IPS-18a (cell line): ENCODE measurements at regions not wholly inside any gene's neighbourhood (a gene's known extent, or its start where the extent isn't known, plus 50 kb on each side); places are given as distances from the start of the nearest gene placed in this dataset.

Experiments used
- H3K27ac ChIP-seq: one replicate; pipeline ENCODE4 v1.5.1; 2013; ENCODE audit warnings: low read length
- H3K27me3 ChIP-seq: one replicate; pipeline ENCODE4 v1.6.1; 2013; ENCODE audit warnings: mild to moderate bottlenecking, low read length; ENCODE audit not compliant: control insufficient read depth, insufficient read depth
- H3K36me3 ChIP-seq: one replicate; pipeline ENCODE4 v1.6.1; 2013; ENCODE audit warnings: low read depth, low read length; ENCODE audit not compliant: control insufficient read depth
- H3K4me1 ChIP-seq: one replicate; pipeline ENCODE4 v1.6.1; 2013; ENCODE audit warnings: low read depth, low read length; ENCODE audit not compliant: control insufficient read depth
- H3K4me3 ChIP-seq: one replicate; pipeline ENCODE4 v1.5.1; 2013; ENCODE audit warnings: low read length
- H3K9ac ChIP-seq: one replicate; pipeline ENCODE4 v1.6.1; 2013; ENCODE audit warnings: mild to moderate bottlenecking, low read length, moderate library complexity
- H3K9me3 ChIP-seq: one replicate; pipeline ENCODE4 v1.6.1; 2013; ENCODE audit warnings: low read depth, low read length; ENCODE audit not compliant: control insufficient read depth

DNA sequence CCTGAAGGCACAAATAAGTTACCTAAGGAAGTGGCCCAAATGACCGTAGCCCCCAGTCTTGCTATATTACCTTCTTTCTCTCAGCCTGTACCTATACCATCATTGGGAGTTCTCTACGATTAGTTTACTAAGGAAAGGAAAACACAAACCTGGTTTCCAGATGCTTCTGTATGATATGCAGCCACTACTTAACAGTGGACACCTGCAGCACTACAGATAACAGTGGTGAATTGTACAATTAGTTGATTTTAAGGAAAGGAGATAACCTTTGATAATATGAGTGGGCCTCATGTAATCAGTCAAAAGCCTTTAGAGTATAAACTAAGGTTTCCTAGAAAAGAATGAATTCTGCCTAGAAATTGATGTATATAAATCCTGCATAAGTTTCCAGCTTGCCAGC lies 1157.4 kb downstream of the KCNT2 start:
- Histone ChIP-seq H3K4me1 (no peaks in the 10 kb centered on the region), H3K27me3 (no peaks in the 10 kb centered on the region), H3K36me3 (no peaks in the 10 kb centered on the region), H3K9me3 (no peaks in the 10 kb centered on the region), H3K4me3 (no peak overlapping the region), H3K27ac (no peak overlapping the region), H3K9ac (no peak overlapping the region)

DNA sequence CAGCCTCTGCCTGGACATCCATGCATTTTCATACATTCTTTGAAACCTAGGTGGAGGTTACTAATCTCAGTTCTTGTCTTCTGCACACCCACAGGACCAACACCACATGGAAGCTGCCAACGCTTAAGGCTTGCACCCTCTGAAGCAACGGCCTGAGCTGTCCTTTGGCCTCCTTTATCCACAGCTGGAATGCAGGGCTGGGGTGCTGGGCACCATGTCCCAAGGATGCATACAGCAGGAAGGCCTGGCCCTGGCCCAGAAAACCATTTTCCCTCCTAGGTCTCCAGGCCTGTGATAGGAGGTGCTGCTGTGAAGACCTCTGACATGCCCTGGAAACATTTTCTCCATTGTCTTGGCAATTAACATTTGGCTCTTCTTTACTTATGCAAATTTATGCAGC lies 1168.6 kb downstream of the KCNT2 start:
- H3K4me3 ChIP-seq, result no peak overlapping the region
- H3K9ac ChIP-seq, result no peak overlapping the region
- no peaks in the 10 kb centered on the region for H3K36me3 ChIP-seq
- no peaks in the 10 kb centered on the region for H3K4me1 ChIP-seq
- H3K9me3 ChIP-seq, result no peaks in the 10 kb centered on the region
- H3K27ac ChIP-seq, result no peak overlapping the region
- no peaks in the 10 kb centered on the region for H3K27me3 ChIP-seq

DNA sequence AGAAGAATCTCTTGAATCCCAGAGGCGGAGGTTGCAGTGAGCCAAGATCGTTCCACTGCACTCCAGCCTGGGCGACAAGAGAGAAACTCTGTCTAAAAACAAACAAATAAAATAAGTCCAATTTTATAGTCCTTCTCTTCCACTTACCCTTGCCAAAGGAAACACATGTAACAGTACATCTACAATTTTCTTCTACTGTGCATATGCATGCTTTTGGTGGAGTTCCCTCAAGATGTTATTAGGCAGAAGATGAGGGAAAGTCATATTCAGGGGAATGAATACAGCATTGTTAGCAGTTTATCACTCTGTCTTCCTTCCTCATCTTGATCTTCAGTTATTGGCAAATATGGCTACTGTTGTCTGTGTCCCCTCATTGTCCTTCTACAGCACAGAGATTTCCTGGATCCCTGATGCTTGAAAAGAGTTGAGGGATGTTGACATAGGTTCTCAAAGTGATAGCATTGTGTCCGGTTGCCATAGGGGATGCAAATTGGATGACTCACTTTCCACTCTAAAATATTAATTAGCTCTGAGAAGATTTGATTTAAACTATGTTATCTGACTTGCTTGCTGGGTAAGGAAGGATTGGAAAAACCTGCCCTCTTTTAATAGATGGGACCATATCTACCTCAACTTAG lies 1173.6 kb downstream of the KCNT2 start:
- H3K36me3 ChIP-seq, result no peaks in the 10 kb centered on the region

DNA sequence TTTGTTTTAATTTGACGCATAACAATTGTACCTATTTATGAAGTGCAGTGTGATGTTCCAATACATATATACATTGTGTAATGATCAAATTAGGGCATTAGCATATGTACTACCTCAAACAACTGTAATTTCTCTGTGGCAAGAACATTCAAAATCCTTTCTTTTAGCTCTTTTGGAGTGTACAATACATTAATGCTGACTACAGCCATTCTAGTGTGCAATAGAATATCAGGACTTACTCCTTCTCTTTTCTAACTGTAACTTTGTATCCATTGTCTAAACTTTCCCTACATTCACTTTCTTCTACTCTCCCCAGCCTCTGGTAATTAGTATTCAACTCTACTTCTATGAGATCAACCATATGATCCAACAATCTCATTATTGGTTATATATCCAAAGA lies 1177.4 kb downstream of the KCNT2 start:
- Histone ChIP-seq H3K4me3 (no peak overlapping the region), H3K27ac (no peak overlapping the region), H3K4me1 (no peaks in the 10 kb centered on the region), H3K9me3 (no peaks in the 10 kb centered on the region), H3K9ac (no peak overlapping the region), H3K27me3 (no peaks in the 10 kb centered on the region), H3K36me3 (no peaks in the 10 kb centered on the region)

More for the DNA sequence above, 1173.6 kb downstream of the KCNT2 start:
- no peaks in the 10 kb centered on the region for H3K4me1 ChIP-seq
- H3K27ac ChIP-seq, result no peak overlapping the region
- H3K9me3 ChIP-seq, result no peaks in the 10 kb centered on the region
- H3K4me3 ChIP-seq, result no peak overlapping the region
- H3K27me3 ChIP-seq, result no peaks in the 10 kb centered on the region
- no peak overlapping the region for H3K9ac ChIP-seq

DNA sequence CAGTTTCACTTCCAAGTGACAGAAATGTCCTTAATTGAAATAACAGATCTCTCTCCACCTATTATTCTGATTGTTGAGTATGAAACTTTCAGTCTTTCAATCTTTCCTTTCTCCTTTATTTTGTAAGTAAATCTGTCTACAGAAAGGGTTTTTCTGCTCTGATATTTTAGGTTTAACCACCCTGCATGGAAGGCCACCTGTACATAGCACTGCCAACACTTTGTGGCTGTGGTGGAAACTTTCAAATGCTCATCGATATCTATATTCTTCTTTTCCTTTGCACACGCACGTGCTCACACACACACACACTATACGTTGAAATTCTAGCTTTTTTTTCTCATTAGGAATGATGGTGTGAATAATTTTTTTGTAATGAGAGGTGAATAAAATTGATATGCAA lies 1179.3 kb downstream of the KCNT2 start:
- Histone ChIP-seq H3K27me3 (no peaks in the 10 kb centered on the region), H3K9ac (no peak overlapping the region), H3K4me1 (no peaks in the 10 kb centered on the region), H3K27ac (no peak overlapping the region), H3K36me3 (no peaks in the 10 kb centered on the region), H3K4me3 (no peak overlapping the region), H3K9me3 (no peaks in the 10 kb centered on the region)

DNA sequence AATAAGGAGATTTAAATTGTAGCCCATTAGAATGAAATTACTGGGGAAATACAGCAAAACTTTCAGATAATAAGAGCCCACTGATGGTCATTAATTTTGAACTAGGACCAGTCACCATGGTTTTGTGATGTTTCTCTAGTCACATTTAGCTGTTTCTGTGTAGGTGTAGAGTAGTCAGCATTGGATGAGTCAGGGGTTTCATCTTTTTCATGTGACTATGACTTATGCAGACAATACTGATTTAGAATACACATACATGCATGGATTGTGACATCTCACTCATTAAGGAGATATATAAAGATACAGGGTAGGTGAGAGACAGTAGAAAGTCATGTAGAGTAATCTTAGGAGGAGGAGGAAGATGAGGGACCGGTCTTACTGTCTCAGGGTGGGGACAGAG lies 1192.7 kb downstream of the KCNT2 start:
- H3K4me1 ChIP-seq, result no peaks in the 10 kb centered on the region
- no peaks in the 10 kb centered on the region for H3K27me3 ChIP-seq
- H3K27ac ChIP-seq, result no peak overlapping the region
- no peak overlapping the region for H3K9ac ChIP-seq
- H3K4me3 ChIP-seq, result no peak overlapping the region
- no peaks in the 10 kb centered on the region for H3K36me3 ChIP-seq
- H3K9me3 ChIP-seq, result no peaks in the 10 kb centered on the region

DNA sequence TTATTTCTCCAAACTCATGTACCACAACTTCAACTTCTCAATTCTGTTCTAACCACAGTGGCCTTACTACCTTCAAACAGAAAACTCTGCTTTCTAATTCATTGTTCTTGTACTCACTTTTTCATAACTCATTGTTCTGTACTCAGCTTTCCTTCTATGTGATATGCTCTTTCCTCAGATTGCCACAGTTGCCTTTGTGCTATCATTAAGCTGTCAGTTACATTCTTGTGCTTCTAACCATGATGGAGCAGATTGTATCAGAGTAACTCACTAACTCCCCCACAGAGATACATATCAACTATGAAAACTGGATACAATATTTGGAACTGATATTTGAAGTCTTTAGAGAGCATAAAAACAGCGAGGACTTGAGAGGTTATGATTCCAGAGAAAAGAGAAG lies 1213.7 kb downstream of the KCNT2 start:
- Histone ChIP-seq H3K36me3 (no peaks in the 10 kb centered on the region), H3K4me1 (no peaks in the 10 kb centered on the region), H3K27ac (no peak overlapping the region), H3K9me3 (no peaks in the 10 kb centered on the region), H3K9ac (no peak overlapping the region), H3K4me3 (no peak overlapping the region), H3K27me3 (no peaks in the 10 kb centered on the region)

DNA sequence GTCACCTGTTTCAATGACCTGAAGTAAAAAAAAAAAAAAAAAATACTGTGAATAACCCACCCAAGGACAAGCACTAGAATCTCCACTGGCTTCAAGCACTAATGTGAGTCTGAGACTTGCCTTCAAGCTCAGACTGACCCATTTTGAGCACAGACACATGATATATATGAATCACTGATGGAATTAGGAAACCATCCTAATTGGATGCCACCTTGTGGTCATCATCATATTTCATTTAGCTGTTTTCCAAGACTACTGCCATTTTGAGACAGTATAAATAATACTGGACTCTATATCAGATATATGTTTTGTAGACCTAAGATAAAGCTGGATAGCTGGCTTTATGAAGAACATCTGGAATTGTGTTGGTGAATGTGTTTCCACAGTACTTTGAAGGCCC lies 1232.0 kb downstream of the KCNT2 start:
- H3K27me3 ChIP-seq, result no peaks in the 10 kb centered on the region
- H3K36me3 ChIP-seq, result no peaks in the 10 kb centered on the region
- no peak overlapping the region for H3K4me3 ChIP-seq
- no peaks in the 10 kb centered on the region for H3K9me3 ChIP-seq
- H3K9ac ChIP-seq, result no peak overlapping the region
- H3K4me1 ChIP-seq, result no peaks in the 10 kb centered on the region
- no peak overlapping the region for H3K27ac ChIP-seq

DNA sequence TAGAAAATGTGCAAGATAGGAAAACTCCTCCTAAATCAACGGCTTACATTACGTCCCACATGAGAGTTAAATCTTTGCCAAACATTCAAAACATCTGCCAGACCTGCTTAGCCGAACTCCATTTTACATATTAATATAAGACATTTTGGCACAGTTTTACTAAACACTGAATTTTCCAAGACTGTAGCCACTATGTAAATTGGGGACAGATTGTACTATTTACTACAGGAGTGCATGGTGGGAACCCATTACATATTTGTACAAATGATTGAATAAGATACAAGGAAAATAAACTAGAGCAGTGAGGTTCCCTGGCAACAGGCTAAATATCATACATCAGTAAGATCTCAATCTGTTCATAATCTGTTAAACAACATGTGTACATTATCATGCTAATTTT lies 1234.4 kb downstream of the KCNT2 start:
- Histone ChIP-seq H3K9ac (no peak overlapping the region), H3K27ac (no peak overlapping the region), H3K36me3 (no peaks in the 10 kb centered on the region), H3K9me3 (no peaks in the 10 kb centered on the region), H3K4me1 (no peaks in the 10 kb centered on the region), H3K4me3 (no peak overlapping the region), H3K27me3 (no peaks in the 10 kb centered on the region)

DNA sequence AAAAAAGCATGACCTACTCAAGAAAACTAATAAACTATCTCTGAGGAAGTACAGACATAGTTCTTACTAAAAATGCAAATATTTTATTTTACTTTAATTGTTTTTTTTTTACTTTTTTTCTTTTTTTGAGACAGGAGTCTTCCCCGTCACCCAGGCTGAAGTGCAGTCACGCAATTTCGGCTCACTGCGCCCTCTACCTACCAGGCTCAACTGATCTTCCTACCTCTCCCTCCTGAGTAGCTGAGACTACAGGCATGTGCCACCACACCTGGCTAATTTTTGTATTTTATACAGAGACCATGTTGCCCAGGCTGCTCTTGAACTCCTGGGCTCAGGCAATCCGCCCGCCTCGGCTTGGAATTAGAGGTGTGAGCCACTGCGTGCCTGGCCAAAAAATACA lies 1263.1 kb downstream of the KCNT2 start:
- Histone ChIP-seq H3K27me3 (no peaks in the 10 kb centered on the region), H3K4me3 (no peak overlapping the region), H3K4me1 (peaks cover 5% of the 10 kb centered on the region), H3K36me3 (no peaks in the 10 kb centered on the region), H3K27ac (no peak overlapping the region), H3K9ac (no peak overlapping the region), H3K9me3 (no peaks in the 10 kb centered on the region)

DNA sequence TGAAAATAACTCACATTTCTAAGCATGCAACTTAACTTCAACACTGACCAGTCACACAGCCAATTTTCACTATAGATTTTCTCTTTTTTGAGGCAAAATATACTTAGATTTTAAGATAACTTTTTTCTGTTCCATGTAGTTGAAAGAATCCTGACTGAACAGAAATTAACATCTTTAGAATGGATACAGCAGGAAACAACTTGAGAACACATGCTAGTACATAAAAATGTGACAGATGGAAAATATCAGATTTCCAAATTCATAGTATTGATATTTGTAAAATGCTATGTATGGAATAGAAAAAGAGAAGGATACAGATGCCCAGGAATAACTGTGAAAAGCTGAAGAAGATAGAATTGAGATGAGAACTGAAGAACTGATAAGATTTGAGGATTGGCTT lies 1270.6 kb downstream of the KCNT2 start:
- H3K36me3 ChIP-seq, result no peaks in the 10 kb centered on the region
- H3K9ac ChIP-seq, result no peak overlapping the region
- no peak overlapping the region for H3K4me3 ChIP-seq
- H3K27me3 ChIP-seq, result no peaks in the 10 kb centered on the region
- H3K9me3 ChIP-seq, result no peaks in the 10 kb centered on the region
- no peak overlapping the region for H3K27ac ChIP-seq
- peaks cover 14% of the 10 kb centered on the region for H3K4me1 ChIP-seq

DNA sequence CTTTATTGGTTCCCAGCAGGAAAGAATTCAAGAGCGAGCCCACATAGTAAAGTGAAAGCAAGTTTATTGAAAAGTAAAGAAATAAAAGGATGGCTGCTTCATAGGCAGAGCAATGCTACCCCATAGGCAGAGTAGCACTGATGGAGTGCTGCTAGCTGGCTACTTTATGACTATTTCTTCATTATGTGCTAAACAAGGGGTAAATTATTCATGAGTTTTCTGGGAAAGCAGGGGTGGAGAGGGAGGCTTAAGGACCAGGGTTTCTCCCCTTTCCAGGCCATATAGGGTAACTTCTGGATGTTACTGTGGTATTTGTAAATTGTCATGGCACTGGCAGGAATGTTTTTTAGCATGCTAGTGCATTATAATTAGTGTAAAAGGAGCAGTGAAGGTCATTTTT lies 1271.4 kb downstream of the KCNT2 start:
- Histone ChIP-seq H3K9me3 (no peaks in the 10 kb centered on the region), H3K9ac (peak overlapping the region; percentile 14), H3K27me3 (no peaks in the 10 kb centered on the region), H3K36me3 (no peaks in the 10 kb centered on the region), H3K4me3 (no peak overlapping the region), H3K27ac (peak overlapping the region; percentile 8), H3K4me1 (peaks cover 12% of the 10 kb centered on the region)
